ENCODE measurements at regions not wholly inside any gene's neighbourhood (a gene's known extent, or its start where the extent isn't known, plus 50 kb on each side); places are given as distances from the start of the nearest gene placed in this dataset.

GRCh38 chr5:144100702-144101101 is 69.8 kb downstream of the YIPF5 start:
- TF ChIP-seq USF1 (IDR thresholded peaks at IDR 0.05) (no peak), TEAD4 (IDR thresholded peaks at IDR 0.05) (no peak), MAX (IDR thresholded peaks at IDR 0.05) (no peak), REST (IDR thresholded peaks at IDR 0.05; ENCODE audit: low read depth) (no peak), EGR1 (IDR thresholded peaks at IDR 0.05) (no peak)

GRCh38 chr5:144101616-144102015 is 68.8 kb downstream of the YIPF5 start:
- TF ChIP-seq TAF1 (IDR thresholded peaks at IDR 0.05; ENCODE audit: low read depth) (no peak), TEAD4 (IDR thresholded peaks at IDR 0.05) (no peak), EGR1 (IDR thresholded peaks at IDR 0.05) (no peak), FOXM1 (IDR thresholded peaks at IDR 0.05; ENCODE audit: borderline replicate concordance, low read depth) (no peak), MAX (IDR thresholded peaks at IDR 0.05) (no peak), USF1 (IDR thresholded peaks at IDR 0.05) (no peak), EP300 (IDR thresholded peaks at IDR 0.05; ENCODE audit: borderline replicate concordance) (no peak)

- TF ChIP-seq YY1 (IDR thresholded peaks at IDR 0.05; ENCODE audit: low read depth) (no peak), REST (IDR thresholded peaks at IDR 0.05; ENCODE audit: low read depth) (no peak), MAX (IDR thresholded peaks at IDR 0.05) (no peak), USF1 (IDR thresholded peaks at IDR 0.05) (no peak), RAD21 (IDR thresholded peaks at IDR 0.05; ENCODE audit: low read depth) (no peak), EP300 (IDR thresholded peaks at IDR 0.05; ENCODE audit: borderline replicate concordance) (no peak), TEAD4 (IDR thresholded peaks at IDR 0.05) (no peak), ZBTB7A (IDR thresholded peaks at IDR 0.05; ENCODE audit: low read depth) (no peak), FOXM1 (IDR thresholded peaks at IDR 0.05; ENCODE audit: borderline replicate concordance, low read depth) (no peak), NFIC (IDR thresholded peaks at IDR 0.05) (no peak), CEBPB (IDR thresholded peaks at IDR 0.05) (no peak), EGR1 (IDR thresholded peaks at IDR 0.05) (no peak)
Observed at GRCh38 chr5:144102361-144102760, 68.1 kb downstream of the YIPF5 start.

- TF ChIP-seq MAX (IDR thresholded peaks at IDR 0.05) = no peak
- no peak for TF ChIP-seq CREB1 (IDR thresholded peaks at IDR 0.05; ENCODE audit: low read depth)
- no peak for TF ChIP-seq CEBPB (IDR thresholded peaks at IDR 0.05)
- TF ChIP-seq TCF12 (IDR thresholded peaks at IDR 0.05; ENCODE audit: low read depth) = no peak
- TF ChIP-seq FOXM1 (IDR thresholded peaks at IDR 0.05; ENCODE audit: borderline replicate concordance, low read depth) = no peak
- TF ChIP-seq EP300 (IDR thresholded peaks at IDR 0.05; ENCODE audit: borderline replicate concordance) = no peak
Observed at GRCh38 chr5:144102979-144103378, 67.5 kb downstream of the YIPF5 start.

- TF ChIP-seq TAF1 (IDR thresholded peaks at IDR 0.05; ENCODE audit: low read depth) = no peak
- no peak for TF ChIP-seq USF1 (IDR thresholded peaks at IDR 0.05)
- no peak for TF ChIP-seq CEBPB (IDR thresholded peaks at IDR 0.05)
- no peak for TF ChIP-seq CREB1 (IDR thresholded peaks at IDR 0.05; ENCODE audit: low read depth)
- TF ChIP-seq REST (IDR thresholded peaks at IDR 0.05; ENCODE audit: low read depth) = no peak
- TF ChIP-seq FOXM1 (IDR thresholded peaks at IDR 0.05; ENCODE audit: borderline replicate concordance, low read depth) = no peak
Observed at GRCh38 chr5:144103611-144104485, 66.6 kb downstream of the YIPF5 start.

Data from Ishikawa (cell line).